Ectodermal cell (in vitro differentiated cells): ENCODE measurements at regions not wholly inside any gene's neighbourhood (a gene's known extent, or its start where the extent isn't known, plus 50 kb on each side); places are given as distances from the start of the nearest gene placed in this dataset.

Experiments
- H3K27ac ChIP-seq: 2 replicates; pipeline ENCODE4 v1.7.0; 2013; ENCODE audit warnings: mild to moderate bottlenecking, low read depth, low read length; ENCODE audit not compliant: insufficient read depth, poor library complexity, severe bottlenecking
- H3K27me3 ChIP-seq: 2 replicates; pipeline ENCODE4 v1.7.0; 2013; ENCODE audit warnings: mild to moderate bottlenecking, low read length; ENCODE audit not compliant: insufficient read depth, control insufficient read depth, poor library complexity, severe bottlenecking
- H3K36me3 ChIP-seq: one replicate; pipeline ENCODE4 v1.7.0; 2013; ENCODE audit warnings: low read length; ENCODE audit not compliant: control insufficient read depth, insufficient read depth
- H3K4me1 ChIP-seq: one replicate; pipeline ENCODE4 v1.7.0; 2013; ENCODE audit warnings: low read length; ENCODE audit not compliant: control insufficient read depth, insufficient read depth
- H3K4me3 ChIP-seq: 2 replicates; pipeline ENCODE4 v1.7.0; 2013; ENCODE audit warnings: low read depth, low read length, control low read depth; ENCODE audit not compliant: insufficient read depth
- H3K9me3 ChIP-seq: 2 replicates; pipeline ENCODE4 v1.7.0; 2013; ENCODE audit warnings: mild to moderate bottlenecking, low read length, moderate library complexity; ENCODE audit not compliant: control insufficient read depth
- WGBS, 2 experiments: methylation state at CpG; one replicate each; pipeline ENCODE4 v1.1.7; 2013; ENCODE audit warnings: missing lambda C conversion rate in 2 of 2; 5-methylcytosine and 5-hydroxymethylcytosine counted together

- H3K4me3 ChIP-seq = no peak overlapping the region
- no peak overlapping the region for H3K27ac ChIP-seq
- no peaks in the 10 kb centered on the region for H3K4me1 ChIP-seq
- no peaks in the 10 kb centered on the region for H3K36me3 ChIP-seq
- H3K9me3 ChIP-seq = no peaks in the 10 kb centered on the region
- no peaks in the 10 kb centered on the region for H3K27me3 ChIP-seq
- WGBS, 2 experiments = 82 to 87% methylated on average over 2 to 3 of the region's 4 CpGs
Measured at GRCh38 chr10:28410420-28411135, 107.7 kb upstream of the MPP7 start.

- no peaks in the 10 kb centered on the region for H3K9me3 ChIP-seq
- no peak overlapping the region for H3K4me3 ChIP-seq
- no peaks in the 10 kb centered on the region for H3K36me3 ChIP-seq
- WGBS, 2 experiments = 84 to 90% methylated on average over 6 of the region's 6 CpGs
- H3K27me3 ChIP-seq = no peaks in the 10 kb centered on the region
- H3K27ac ChIP-seq = no peak overlapping the region
- H3K4me1 ChIP-seq = no peaks in the 10 kb centered on the region
Measured at GRCh38 chr10:28411136-28411460, 108.2 kb upstream of the MPP7 start.

- Histone ChIP-seq H3K4me1 (no peaks in the 10 kb centered on the region), H3K27ac (no peak overlapping the region), H3K27me3 (no peaks in the 10 kb centered on the region), H3K9me3 (no peaks in the 10 kb centered on the region), H3K36me3 (no peaks in the 10 kb centered on the region), H3K4me3 (no peak overlapping the region)
- WGBS, 2 experiments = 92 to 94% methylated on average over 4 of the region's 4 CpGs
Measured at GRCh38 chr10:28411648-28412047, 108.8 kb upstream of the MPP7 start.

GRCh38 chr10:28418069-28418468 is 114.8 kb upstream of the WAC start:
- Histone ChIP-seq H3K9me3 (no peaks in the 10 kb centered on the region), H3K36me3 (no peaks in the 10 kb centered on the region), H3K4me1 (no peaks in the 10 kb centered on the region), H3K27ac (no peak overlapping the region), H3K4me3 (no peak overlapping the region), H3K27me3 (no peaks in the 10 kb centered on the region)
- 71 to 90% methylated on average over 1 to 2 of the region's 2 CpGs for WGBS, 2 experiments

GRCh38 chr10:28425422-28425821 is 107.5 kb upstream of the WAC start:
- H3K4me3 ChIP-seq = no peak overlapping the region
- H3K9me3 ChIP-seq = no peaks in the 10 kb centered on the region
- H3K36me3 ChIP-seq = no peaks in the 10 kb centered on the region
- H3K27ac ChIP-seq = no peak overlapping the region
- H3K27me3 ChIP-seq = no peaks in the 10 kb centered on the region
- no peaks in the 10 kb centered on the region for H3K4me1 ChIP-seq
- WGBS, 2 experiments = 85 to 92% methylated on average over 3 of the region's 3 CpGs

GRCh38 chr10:28426392-28427159 is 106.3 kb upstream of the WAC start:
- H3K27me3 ChIP-seq = no peaks in the 10 kb centered on the region
- no peak overlapping the region for H3K27ac ChIP-seq
- no peaks in the 10 kb centered on the region for H3K4me1 ChIP-seq
- H3K9me3 ChIP-seq = no peaks in the 10 kb centered on the region
- no peaks in the 10 kb centered on the region for H3K36me3 ChIP-seq
- H3K4me3 ChIP-seq = no peak overlapping the region

GRCh38 chr10:28427376-28427775 is 105.5 kb upstream of the WAC start:
- no peaks in the 10 kb centered on the region for H3K9me3 ChIP-seq
- H3K4me1 ChIP-seq = no peaks in the 10 kb centered on the region
- H3K27ac ChIP-seq = no peak overlapping the region
- H3K36me3 ChIP-seq = no peaks in the 10 kb centered on the region
- no peak overlapping the region for H3K4me3 ChIP-seq
- no peaks in the 10 kb centered on the region for H3K27me3 ChIP-seq
- 92 to 95% methylated on average over 5 of the region's 5 CpGs for WGBS, 2 experiments

- H3K9me3 ChIP-seq = no peaks in the 10 kb centered on the region
- H3K27me3 ChIP-seq = no peaks in the 10 kb centered on the region
- no peaks in the 10 kb centered on the region for H3K36me3 ChIP-seq
- H3K27ac ChIP-seq = no peak overlapping the region
- H3K4me1 ChIP-seq = no peaks in the 10 kb centered on the region
- H3K4me3 ChIP-seq = no peak overlapping the region
Measured at GRCh38 chr10:28429045-28429444, 103.9 kb upstream of the WAC start.

- Histone ChIP-seq H3K27me3 (no peaks in the 10 kb centered on the region), H3K9me3 (no peaks in the 10 kb centered on the region), H3K36me3 (no peaks in the 10 kb centered on the region), H3K4me1 (no peaks in the 10 kb centered on the region), H3K27ac (no peak overlapping the region), H3K4me3 (no peak overlapping the region)
- WGBS, 2 experiments = 92 to 93% methylated on average over 3 of the region's 3 CpGs
Measured at GRCh38 chr10:28429573-28430216, 103.2 kb upstream of the WAC start.

- Histone ChIP-seq H3K9me3 (no peaks in the 10 kb centered on the region), H3K27ac (no peak overlapping the region), H3K27me3 (no peaks in the 10 kb centered on the region), H3K36me3 (no peaks in the 10 kb centered on the region), H3K4me3 (no peak overlapping the region), H3K4me1 (no peaks in the 10 kb centered on the region)
- WGBS, 2 experiments = 70 to 73% methylated on average over 5 of the region's 5 CpGs
Measured at GRCh38 chr10:28431139-28431538, 101.8 kb upstream of the WAC start.
